Heart left ventricle (tissue), 16 donors: ENCODE measurements at regions not wholly inside any gene's neighbourhood (a gene's known extent, or its start where the extent isn't known, plus 50 kb on each side); places are given as distances from the start of the nearest gene placed in this dataset.

Source experiments
- ATAC-seq, 4 donors: fragments of 200-7000 bp; cut with Tn5 transposase; one replicate each; pipeline ENCODE4 v1.9.1; 2020 to 2022; ENCODE audit warnings: moderate library complexity in 4 of 4, mild to moderate bottlenecking in 3 of 4, moderate number of reproducible peaks in 1 of 4
- DNase-seq, 5 donors: peaks; one replicate each; pipeline ENCODE4 v3.0.0-alpha.2; 2020
- H3K27ac ChIP-seq, 12 donors: fragments of 200-600 bp; sonication (generic) in 4 of 12; one replicate each; pipeline versions ENCODE4 v1.5.0 to v1.8.0; 2016 to 2022; ENCODE audit warnings: mild to moderate bottlenecking in 2 of 12
- H3K27me3 ChIP-seq, 9 donors: fragments of 200-600 bp; sonication (generic) in 2 of 9; one replicate each; pipeline versions ENCODE4 v1.5.1 to v1.8.0; 2016 to 2022; ENCODE audit warnings: mild to moderate bottlenecking in 3 of 9
- H3K36me3 ChIP-seq, 9 donors: fragments of 200-600 bp; sonication (generic) in 2 of 9; one replicate each; pipeline versions ENCODE4 v1.5.0 to v1.8.0; 2018 to 2022; ENCODE audit warnings: mild to moderate bottlenecking in 2 of 9
- H3K4me1 ChIP-seq, 12 donors: fragments of 200-600 bp; sonication (generic) in 4 of 12; one replicate each; pipeline versions ENCODE4 v1.5.0 to v1.8.0; 2016 to 2022; ENCODE audit warnings: mild to moderate bottlenecking in 3 of 12
- H3K4me3 ChIP-seq, 12 donors: fragments of 200-600 bp; sonication (generic) in 4 of 12; one replicate each; pipeline versions ENCODE4 v1.5.0 to v1.8.0; 2017 to 2022; ENCODE audit warnings: mild to moderate bottlenecking in 9 of 12, moderate library complexity in 4 of 12
- H3K9me3 ChIP-seq, 12 donors: fragments of 200-600 bp; sonication (generic) in 4 of 12; one replicate each; pipeline versions ENCODE4 v1.5.0 to v1.8.0; 2016 to 2022; ENCODE audit warnings: mild to moderate bottlenecking in 1 of 12
- CTCF ChIP-seq, 12 donors: fragments of 200-600 bp; sonication (generic) in 4 of 12; IDR thresholded peaks; one replicate each; pipeline versions ENCODE4 v1.5.0 to v1.8.0; 2018 to 2022; ENCODE audit warnings: antibody characterized with exemption in 12 of 12, mild to moderate bottlenecking in 5 of 12
- POLR2A ChIP-seq, 2 donors: fragments of 450-650 bp; IDR thresholded peaks; one replicate each; pipeline ENCODE4 v1.6.1; 2017; ENCODE audit warnings: antibody characterized with exemption in 2 of 2, mild to moderate bottlenecking in 2 of 2, moderate library complexity in 2 of 2
- WGBS, 4 donors: extraction: QIAGEN DNeasy Blood & Tissue Kit in 2 of 4; methylation state at CpG; one replicate each; pipeline versions ENCODE4 v1.1.5 to v1.1.7; 2013 to 2018; 5-methylcytosine and 5-hydroxymethylcytosine counted together
- intact Hi-C, 10 donors: fragments of 100-400 bp; cut with DNase I; formaldehyde crosslinking; loops; one replicate each; pipeline versions ENCODE4 v1.11.1 to v1.14.2; 2022
- donor health status: ischemic (EF 13 %, LVEDD 7.1; RV severe dilation, severe dysfunction).
- donor health status: healthy with polysubstance abuse.
- donor health status: DM: no; HTN: yes; CAD: no.
- donor health status: DM: no; HTN: no; CAD: no.
- donor health status: ischemic (EF 25% LVEDD 6.9; RV normal size, moderate dysfunction).
- donor health status: ischemic (EF 25% LVEDD 5.7; RV mildly dilated, moderate dysfunction).
- donor health status: healthy.
- donor health status: DM: yes; HTN: yes; CAD: no.
- donor health status: ischemic (EF 35%, LVEDD 5.7; RV mildly dilated, moderate dysfunction).
- donor health status: nonischemic (EF 11% LVEDD 7.7; RV severe dilation, severe dysfunction).
- donor health status: DM: yes; HTN: yes; CAD: no.
- donor health status: PGD.
- donor health status: ischemic (EF 29% LVEDD 5.4; RV normal size, mild dysfunction).
- donor health status: nonischemic (EF 23%, LVEDD 6.1; RV moderate dilation, normal function).

GRCh38 chrX:40272141-40272540 lies 174.4 kb upstream of the BCOR start:
- TF ChIP-seq CTCF (IDR thresholded peaks at IDR 0.05): no peak
- no peak for TF ChIP-seq POLR2A (IDR thresholded peaks at IDR 0.05)
- Histone ChIP-seq H3K4me1 (peaks cover 0 to 19% (median 2%) of the 10 kb centered on the region in 12 donors), H3K36me3 (no peaks in the 10 kb centered on the region), H3K27me3 (peaks cover 0 to under 1% (median 0%) of the 10 kb centered on the region in 9 donors), H3K9me3 (peaks cover 0 to 11% (median 0%) of the 10 kb centered on the region in 12 donors), H3K27ac (no peak overlapping the region), H3K4me3 (no peak overlapping the region)
- intact Hi-C loops: no loop called here
- 82 to 92% (median 86%) methylated on average over 9 of the region's 9 CpGs for WGBS, 4 donors
- ATAC-seq: no peak
- DNase-seq: no peak

GRCh38 chrX:40268188-40268520 lies 170.4 kb upstream of the BCOR start:
- TF ChIP-seq POLR2A (IDR thresholded peaks at IDR 0.05) (no peak), CTCF (IDR thresholded peaks at IDR 0.05) (no peak)
- 72 to 86% (median 75%) methylated on average over 4 of the region's 4 CpGs for WGBS, 4 donors
- H3K4me1 ChIP-seq: peaks cover 0 to 23% (median 4%) of the 10 kb centered on the region in 12 donors
- no peak for ATAC-seq
- H3K4me3 ChIP-seq: no peak overlapping the region
- H3K27ac ChIP-seq: peak overlapping the region in 3 of 12 donors; percentile 59 to 84 (median 82)
- peaks cover 0 to 11% (median 0%) of the 10 kb centered on the region in 9 donors for H3K27me3 ChIP-seq
- H3K36me3 ChIP-seq: no peaks in the 10 kb centered on the region
- intact Hi-C loops: loop anchor here (5.0 to 10.0 kb wide), 15 partner anchors 91 to 536 kb away; partner anchors contain the start of gene BCOR (in 3 of the 10)
- no peaks in the 10 kb centered on the region for H3K9me3 ChIP-seq
- DNase-seq: no peak

GRCh38 chrX:40267334-40268187 lies 169.8 kb upstream of the BCOR start:
- no peaks in the 10 kb centered on the region for H3K9me3 ChIP-seq
- DNase-seq: peak in 2 of 5 donors; percentile 32 to 54
- TF ChIP-seq CTCF (IDR thresholded peaks at IDR 0.05) (no peak), POLR2A (IDR thresholded peaks at IDR 0.05) (no peak)
- peak overlapping the region in 11 of 12 donors; percentile 21 to 84 (median 60) for H3K27ac ChIP-seq
- peak in 3 of 4 donors; percentile 44 to 52 (median 48) for ATAC-seq
- H3K4me1 ChIP-seq: peaks cover 0 to 23% (median 8%) of the 10 kb centered on the region in 12 donors
- H3K36me3 ChIP-seq: no peaks in the 10 kb centered on the region
- H3K27me3 ChIP-seq: peaks cover 0 to 11% (median 0%) of the 10 kb centered on the region in 9 donors
- peak overlapping the region; percentile 4 to 63 (median 50) for H3K4me3 ChIP-seq
- WGBS, 4 donors: 7 to 21% (median 13%) methylated on average over 23 to 29 of the region's 29 CpGs
- intact Hi-C loops: loop anchor here (2.0 to 10.0 kb wide), 17 partner anchors 90 to 535 kb away; partner anchors contain the start of gene BCOR (in 4 of the 10)
